SHP77 treated with DMSO at 0.1 percent for 48 hours (cell line): ENCODE measurements at regions not wholly inside any gene's neighbourhood (a gene's known extent, or its start where the extent isn't known, plus 50 kb on each side); places are given as distances from the start of the nearest gene placed in this dataset.

Source experiments
- DNase-seq: peaks from one replicate; lab custom pipeline; 2025; lab: John Stamatoyannopoulos, UW

DNA sequence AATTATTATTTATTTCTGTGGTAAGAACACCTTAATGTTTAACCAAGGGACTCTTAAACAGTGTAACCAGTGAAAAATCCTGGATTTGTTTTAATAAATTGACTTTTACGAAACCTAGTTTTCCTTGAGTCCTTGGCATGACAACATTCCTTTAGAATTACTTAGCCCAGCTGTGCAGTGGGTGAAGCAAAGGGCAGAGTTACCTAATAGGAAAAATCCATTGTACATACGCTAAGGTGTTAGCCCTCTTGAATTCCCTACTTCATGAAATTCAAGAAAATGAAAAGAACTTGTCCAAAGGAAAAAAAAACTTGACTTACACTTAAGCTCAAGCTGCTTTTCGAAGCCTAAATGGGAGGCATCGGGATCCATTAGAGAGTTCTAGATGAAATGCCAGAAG lies 852.0 kb upstream of the ADAMTS5 start:
- DNase-seq: no peak

DNA sequence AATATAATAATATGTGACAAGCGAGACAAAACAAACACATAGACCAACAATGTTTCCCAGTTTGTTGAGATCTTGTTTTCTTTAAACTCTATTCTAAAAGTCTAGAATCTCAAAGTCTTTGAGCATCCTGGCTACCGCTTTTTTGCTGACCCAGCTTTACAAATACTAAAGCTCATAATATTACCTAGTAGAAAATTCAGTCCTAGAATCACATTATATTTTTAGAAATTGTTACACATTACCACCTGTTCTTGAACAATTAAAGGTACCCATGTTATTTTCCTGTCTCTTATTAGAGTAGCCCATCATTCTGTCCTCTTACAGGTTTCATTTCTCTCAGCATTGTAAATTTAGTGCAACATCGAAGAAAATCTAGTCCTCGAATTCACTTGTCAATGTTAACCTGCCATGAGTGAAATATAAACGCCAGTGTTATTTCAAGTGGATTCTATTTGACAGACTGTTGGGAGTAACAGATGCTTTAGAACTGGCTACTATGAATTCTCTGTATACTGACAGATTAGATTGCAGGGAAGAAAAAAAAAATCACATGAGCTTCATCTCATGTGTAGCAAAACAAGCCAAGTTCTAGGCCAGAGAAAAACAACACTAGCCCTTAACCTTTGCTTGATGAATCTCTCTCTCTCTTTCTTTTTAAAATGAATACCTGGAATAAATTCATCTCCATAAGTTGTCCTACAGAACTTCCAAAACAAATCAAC lies 851.2 kb upstream of the ADAMTS5 start:
- DNase-seq: no peak

DNA sequence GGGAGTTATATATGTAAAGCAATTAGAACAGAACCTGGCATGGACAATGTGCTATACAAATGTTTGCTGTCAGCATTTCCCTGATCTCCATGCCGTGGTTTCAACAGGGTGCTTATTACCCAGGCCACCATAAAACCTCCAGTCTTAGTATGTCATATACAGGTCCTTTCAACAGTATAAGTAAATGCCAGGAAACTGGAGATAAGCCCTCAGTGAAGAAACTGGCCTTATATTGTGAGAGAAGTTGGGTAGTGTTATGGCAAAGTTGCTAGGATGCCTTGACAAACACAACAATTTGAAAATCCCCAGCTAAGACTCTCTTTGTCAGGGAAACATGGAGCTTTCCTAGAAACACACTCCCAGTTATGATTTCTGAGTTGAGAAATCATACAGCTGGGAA lies 850.2 kb upstream of the ADAMTS5 start:
- no peak for DNase-seq

DNA sequence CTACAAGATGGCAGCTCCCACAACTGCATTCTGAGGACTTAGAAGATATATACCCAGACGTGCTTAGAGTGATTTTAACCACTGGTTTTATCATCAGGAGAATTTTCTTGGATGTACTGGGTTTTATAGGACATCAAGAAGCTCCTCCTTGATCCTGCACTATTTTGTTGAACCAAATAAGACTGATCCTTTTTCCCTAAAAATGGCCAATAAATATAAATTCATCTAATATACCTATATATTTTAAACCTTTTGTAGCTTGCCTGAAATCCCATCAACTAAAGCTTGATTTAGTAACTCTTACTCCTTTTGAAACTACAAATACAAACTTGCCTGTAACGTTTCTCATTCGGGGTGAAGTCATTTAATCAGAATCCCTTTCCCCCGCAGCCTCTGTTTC lies 849.4 kb upstream of the ADAMTS5 start:
- no peak for DNase-seq

GRCh38 chr21:27814226-27814625 lies 847.3 kb upstream of the ADAMTS5 start:
- no peak for DNase-seq

DNA sequence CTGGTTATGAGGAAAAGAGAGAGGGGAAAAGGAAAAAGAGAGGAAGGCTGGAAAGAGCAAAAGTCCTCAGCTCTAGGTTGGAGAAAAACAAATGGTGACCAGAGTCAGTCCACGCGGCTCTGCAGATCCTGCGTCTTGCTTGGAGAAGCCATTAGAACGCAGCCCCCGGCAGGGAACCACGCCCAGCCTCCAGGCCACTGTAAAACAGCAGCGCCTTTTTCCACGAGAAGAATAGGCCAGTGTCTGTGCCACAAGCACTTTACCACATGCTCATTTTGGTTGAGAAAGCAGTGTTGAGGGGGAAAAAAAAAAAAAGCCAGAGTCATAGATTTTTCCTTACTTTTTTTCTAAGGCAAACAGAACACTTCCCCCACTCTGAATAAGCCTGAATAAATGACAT lies 846.9 kb upstream of the ADAMTS5 start:
- no peak for DNase-seq

GRCh38 chr21:27813344-27813743 lies 846.5 kb upstream of the ADAMTS5 start:
- DNase-seq: no peak

DNA sequence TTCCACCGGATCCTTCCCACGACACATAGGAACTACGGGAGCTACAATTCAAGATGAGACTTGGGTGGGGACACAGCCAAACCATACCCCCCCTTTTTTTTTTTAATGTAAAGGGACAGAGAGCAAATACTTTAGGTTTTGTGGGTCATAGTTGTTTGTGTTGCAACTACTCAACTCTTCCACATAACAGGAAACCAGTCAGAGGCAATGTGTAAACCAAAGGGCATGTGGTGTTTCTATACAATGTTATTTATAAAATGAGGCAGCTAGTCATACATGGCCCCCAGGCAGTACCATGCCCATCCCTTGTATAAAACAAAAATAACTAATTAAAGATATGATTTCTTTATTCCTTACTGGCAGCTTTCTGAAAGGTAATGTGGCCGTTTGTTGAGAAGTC lies 845.4 kb upstream of the ADAMTS5 start:
- DNase-seq: no peak

DNA sequence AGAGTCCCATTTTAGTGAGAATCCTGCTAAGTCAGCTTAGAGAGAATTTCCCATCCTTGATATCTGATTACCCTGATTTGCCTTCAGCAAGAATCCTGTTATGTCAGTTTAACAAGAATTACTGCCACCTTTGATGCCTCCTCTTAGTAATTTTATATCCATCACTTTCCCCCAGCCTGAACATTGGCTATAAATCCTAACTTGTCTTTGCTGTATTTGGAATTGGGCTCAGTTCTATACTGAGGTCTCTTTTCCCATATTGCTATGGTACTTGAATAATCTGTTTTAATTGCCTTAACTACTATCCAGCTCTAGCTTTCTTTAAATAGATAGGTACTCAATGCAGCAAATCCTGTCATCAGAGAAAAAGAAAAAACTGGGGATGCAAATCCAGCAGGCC lies 842.0 kb upstream of the ADAMTS5 start:
- DNase-seq: no peak

GRCh38 chr21:27807596-27807995 lies 840.7 kb upstream of the ADAMTS5 start:
- no peak for DNase-seq

- DNase-seq: no peak
These were observed 839.4 kb upstream of the ADAMTS5 start for GRCh38 chr21:27806281-27806680.

GRCh38 chr21:27805696-27806095 lies 838.8 kb upstream of the ADAMTS5 start:
- no peak for DNase-seq

DNA sequence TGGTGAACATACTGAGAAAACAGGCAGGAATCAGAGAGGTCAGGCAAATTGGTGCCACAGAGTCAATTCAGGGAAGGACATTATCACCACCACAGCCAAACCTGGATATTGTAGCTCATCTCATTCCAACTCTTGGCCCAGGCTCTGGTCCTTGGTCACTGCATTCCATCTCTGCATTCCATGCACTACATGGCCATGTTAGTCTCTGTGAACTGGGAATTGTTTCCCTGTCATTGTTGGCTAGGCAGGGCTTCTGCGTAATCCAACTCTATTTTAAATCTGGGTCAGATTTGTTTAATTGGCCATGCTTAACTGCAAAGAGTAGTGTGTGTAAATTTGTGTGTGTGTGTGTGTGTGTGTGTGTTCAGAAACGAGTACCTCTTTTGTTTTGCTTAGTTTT lies 837.6 kb upstream of the ADAMTS5 start:
- DNase-seq: no peak

DNA sequence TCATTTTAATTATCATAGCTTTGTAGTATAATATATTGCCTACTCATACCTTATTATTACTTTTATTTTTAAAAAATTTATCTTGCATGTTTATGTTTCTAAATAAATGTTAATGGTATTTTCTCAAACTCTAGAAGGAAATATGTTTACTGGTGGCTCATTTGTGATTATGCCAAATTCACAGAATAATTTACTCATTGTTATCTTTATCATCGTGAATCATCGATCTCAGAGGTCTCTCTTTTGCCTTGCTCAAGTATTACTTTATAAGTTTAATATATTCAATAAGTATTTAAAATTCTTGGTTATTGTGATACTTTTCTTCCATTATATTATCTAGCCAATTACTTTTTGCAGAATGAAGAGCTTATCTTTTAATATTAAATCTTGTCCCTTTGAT lies 836.7 kb upstream of the ADAMTS5 start:
- DNase-seq: no peak

GRCh38 chr21:27802816-27803475 lies 836.1 kb upstream of the ADAMTS5 start:
- peak; percentile 6 for DNase-seq

DNA sequence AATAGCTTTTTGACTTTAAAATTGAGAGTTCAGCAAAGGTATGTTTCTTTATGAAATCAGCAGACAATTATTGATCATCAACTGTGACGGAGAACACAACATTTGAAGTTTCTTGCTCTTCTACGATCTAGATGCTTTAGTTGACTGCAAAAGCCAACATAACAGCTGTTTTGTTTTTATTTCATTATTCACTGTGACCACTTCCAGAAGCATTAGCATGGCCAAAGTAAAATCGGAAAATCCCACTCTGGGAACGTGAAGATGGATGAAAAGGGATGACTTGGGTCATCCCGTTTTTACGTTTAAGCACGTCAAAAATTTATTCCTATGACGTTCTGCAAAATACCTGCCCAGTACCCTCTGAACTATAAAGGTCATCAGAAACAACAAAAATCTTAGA lies 833.0 kb upstream of the ADAMTS5 start:
- no peak for DNase-seq

- no peak for DNase-seq
These were observed 829.2 kb upstream of the ADAMTS5 start for GRCh38 chr21:27796106-27796505.

DNA sequence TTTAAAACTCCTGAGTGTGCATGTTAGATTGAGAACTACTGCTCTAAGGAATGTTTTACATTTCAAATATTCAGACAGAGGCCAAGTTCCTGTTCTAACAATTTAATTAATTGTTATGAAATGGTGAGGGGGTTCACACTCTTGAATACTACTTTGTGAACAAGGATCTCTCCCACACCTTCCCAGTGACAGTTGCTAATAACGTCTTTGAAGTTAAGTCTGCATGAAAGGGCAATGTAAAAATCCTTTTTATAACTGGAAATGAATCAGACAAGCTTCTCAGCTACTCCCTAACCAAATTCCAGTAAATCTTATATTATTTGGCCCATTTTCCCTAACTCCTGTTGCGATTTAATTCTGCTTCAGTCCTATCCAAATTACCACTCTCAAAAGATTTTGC lies 828.5 kb upstream of the ADAMTS5 start:
- DNase-seq: no peak

DNA sequence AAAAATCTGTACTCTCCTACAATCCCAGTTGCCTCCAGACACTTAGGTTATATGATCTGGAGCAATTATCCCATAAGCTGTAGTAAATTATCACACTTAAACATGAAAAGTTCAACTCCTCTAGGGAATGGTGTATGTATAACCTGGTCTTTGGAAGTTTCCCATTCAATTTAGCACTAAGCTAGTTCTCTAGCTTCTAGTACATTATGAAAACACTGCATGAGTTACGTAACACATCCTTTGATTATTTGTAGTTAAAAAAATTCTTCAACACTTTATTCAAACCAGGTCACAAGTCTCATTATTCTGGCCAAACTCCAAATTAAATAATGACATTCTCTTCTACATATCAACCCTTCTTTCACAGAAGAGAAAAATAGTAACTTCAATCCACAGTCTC lies 827.0 kb upstream of the ADAMTS5 start:
- DNase-seq: no peak

GRCh38 chr21:27787046-27787445 lies 820.2 kb upstream of the ADAMTS5 start:
- DNase-seq: no peak

- no peak for DNase-seq
These were observed 812.7 kb upstream of the ADAMTS5 start for GRCh38 chr21:27779606-27780005.

DNA sequence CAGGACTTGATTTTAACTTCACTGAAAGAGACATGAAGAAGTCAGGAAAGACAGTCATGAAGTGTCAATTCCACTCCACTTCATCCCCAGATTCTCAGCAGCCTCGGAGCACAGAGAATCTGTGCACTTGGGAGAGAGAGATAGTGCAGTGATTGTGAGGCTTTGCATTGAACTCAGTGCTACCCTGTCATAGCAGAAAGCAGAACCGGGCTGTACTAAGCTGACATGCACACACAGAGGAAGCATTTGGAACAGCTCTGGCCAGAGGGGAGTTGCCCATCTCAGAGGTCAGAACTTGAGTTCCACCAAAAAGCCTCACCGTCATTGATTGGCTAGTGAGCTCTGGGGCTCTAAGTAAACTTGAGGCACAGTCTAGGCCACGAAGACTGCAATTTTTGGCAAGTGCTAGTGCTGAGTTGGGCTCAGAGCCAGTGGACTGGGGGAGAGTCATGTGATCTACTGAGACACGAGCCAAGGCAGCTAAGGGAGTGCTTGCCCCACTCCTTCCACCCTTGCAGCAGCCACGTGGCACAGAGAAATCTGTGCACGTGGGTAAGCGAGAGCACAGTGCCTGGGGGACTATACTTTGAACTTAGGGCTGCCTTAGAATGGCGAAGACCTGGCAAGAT lies 810.2 kb upstream of the ADAMTS5 start:
- DNase-seq: no peak

DNA sequence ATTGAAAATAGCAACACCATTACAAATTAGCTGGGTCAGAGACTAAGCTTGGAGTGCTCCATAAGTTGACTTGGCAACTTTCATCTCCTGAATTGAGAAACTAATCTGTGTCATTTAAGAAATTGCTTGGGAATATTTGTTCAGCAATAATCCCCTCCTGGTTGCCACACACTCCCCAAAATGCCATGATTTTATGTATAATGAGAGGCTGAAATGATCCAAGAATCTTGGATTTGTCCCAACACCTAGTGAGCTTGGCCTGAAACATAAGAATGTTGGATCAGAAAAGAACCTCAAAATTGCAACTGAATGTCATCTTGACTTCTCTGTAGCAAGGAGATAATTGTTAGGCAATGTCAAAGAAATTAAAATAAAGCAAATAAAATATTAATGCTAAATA lies 805.9 kb upstream of the ADAMTS5 start:
- no peak for DNase-seq
